A549 (cell line): ENCODE measurements at regions not wholly inside any gene's neighbourhood (a gene's known extent, or its start where the extent isn't known, plus 50 kb on each side); places are given as distances from the start of the nearest gene placed in this dataset.

Experiments used
- ATAC-seq, 2 experiments: fragments of 200-7000 bp in 1 of 2; fragments of >200 bp in 1 of 2; cut with Nextera tagmentation in 1 of 2; cut with Tn5 transposase in 1 of 2; 3 replicates each; pipeline versions ENCODE4 v1.8.0 to v1.9.1; 2018 to 2020; ENCODE audit warnings: mild to moderate bottlenecking in 1 of 2, moderate library complexity in 1 of 2
- CTCF ChIA-PET: fragments of 300-600 bp; sonication (Branson Sonifier 250); formaldehyde crosslinking; extraction: SDS; loops from one replicate; lab custom pipeline; 2021; ENCODE audit warnings: antibody characterized with exemption, inconsistent platforms; lab: Yijun Ruan, JAX
- POLR2A ChIA-PET: fragments of 350-600 bp; formaldehyde crosslinking; extraction: SDS; loops from one replicate; lab custom pipeline; 2021; ENCODE audit warnings: antibody characterized with exemption, inconsistent platforms; lab: Yijun Ruan, JAX
- DNase-seq, 2 experiments: peaks; one replicate each; pipeline versions ENCODE4 v3.0.0 to v3.0.0-alpha.2; 2011 to 2016; ENCODE audit warnings: low read depth in 1 of 2, low spot score in 1 of 2
- FAIRE-seq: peaks from 2 replicates; lab custom pipeline; 2011; peaks lifted over from hg19 to GRCh38; lab: Jason Lieb, UNC
- H3K27ac ChIP-seq, 2 experiments: fragments of >200 bp; sonication (Bioruptor Twin); formaldehyde crosslinking; 3 replicates each; pipeline ENCODE4 v1.5.1; 2016 to 2017
- H3K4me1 ChIP-seq: fragments of >200 bp; sonication (Bioruptor Twin); formaldehyde crosslinking; 3 replicates; pipeline ENCODE4 v1.6.1; 2016
- H3K4me2 ChIP-seq: fragments of >200 bp; sonication (Bioruptor Twin); formaldehyde crosslinking; 3 replicates; pipeline ENCODE4 v1.6.1; 2016
- H3K4me3 ChIP-seq: fragments of >200 bp; sonication (Bioruptor Twin); formaldehyde crosslinking; 3 replicates; pipeline ENCODE4 v1.5.1; 2016
- H3K9me3 ChIP-seq: fragments of >200 bp; sonication (Bioruptor Twin); formaldehyde crosslinking; 3 replicates; pipeline ENCODE4 v1.6.1; 2016
- ATOH8 ChIP-seq: fragments of 250-450 bp; sonication (Bioruptor Pico); IDR thresholded peaks from 2 replicates; pipeline ENCODE4 v1.5.0; 2020; ENCODE audit warnings: low read depth, mild to moderate bottlenecking, moderate library complexity
- CBX8 ChIP-seq: fragments of 200-600 bp; sonication (generic); IDR thresholded peaks from 2 replicates; pipeline ENCODE4 v1.6.1; 2016
- CEBPB ChIP-seq, 2 experiments: fragments of >200 bp in 1 of 2; sonication (Bioruptor Twin) in 1 of 2; formaldehyde crosslinking in 1 of 2; IDR thresholded peaks; 2 replicates each; pipeline ENCODE4 v1.6.1; 2012 to 2016
- CHD4 ChIP-seq: fragments of 200-600 bp; sonication (generic); IDR thresholded peaks from 2 replicates; pipeline ENCODE4 v1.6.1; 2016; ENCODE audit warnings: antibody characterized with exemption, mild to moderate bottlenecking, borderline replicate concordance
- CTCF ChIP-seq: fragments of >200 bp; sonication (Bioruptor Twin); formaldehyde crosslinking; IDR thresholded peaks from 3 replicates; pipeline ENCODE4 v1.5.1; 2016
- E2F6 ChIP-seq: IDR thresholded peaks from 2 replicates; pipeline ENCODE4 v1.6.1; 2012; ENCODE audit warnings: low read depth, borderline replicate concordance
- EHF ChIP-seq: fragments of 250-450 bp; sonication (Bioruptor Pico); IDR thresholded peaks from 2 replicates; pipeline ENCODE4 v1.5.0; 2020; ENCODE audit warnings: mild to moderate bottlenecking
- EHMT2 ChIP-seq: fragments of 200-600 bp; sonication (generic); IDR thresholded peaks from 2 replicates; pipeline ENCODE4 v1.6.1; 2016; ENCODE audit warnings: antibody characterized with exemption, low read depth, mild to moderate bottlenecking, moderate library complexity
- ELK1 ChIP-seq: fragments of 150-350 bp; IDR thresholded peaks from 2 replicates; pipeline ENCODE4 v1.6.1; 2014; ENCODE audit warnings: low read depth, mild to moderate bottlenecking, low read length
- FOSB ChIP-seq: fragments of 250-450 bp; sonication (Bioruptor Pico); IDR thresholded peaks from 2 replicates; pipeline ENCODE4 v1.5.0; 2020; ENCODE audit warnings: mild to moderate bottlenecking, moderate library complexity
- HOXA7 ChIP-seq: fragments of 250-450 bp; sonication (Bioruptor Pico); IDR thresholded peaks from 2 replicates; pipeline ENCODE4 v1.5.0; 2020; ENCODE audit warnings: mild to moderate bottlenecking, moderate library complexity
- HOXB13 ChIP-seq: fragments of 250-450 bp; sonication (Bioruptor Pico); IDR thresholded peaks from 2 replicates; pipeline ENCODE4 v1.5.0; 2020; ENCODE audit warnings: low read depth, mild to moderate bottlenecking, moderate library complexity
- HOXB5 ChIP-seq: fragments of 250-450 bp; sonication (Bioruptor Pico); IDR thresholded peaks from 2 replicates; pipeline ENCODE4 v1.5.0; 2020; ENCODE audit warnings: mild to moderate bottlenecking, moderate library complexity
- KDM1A ChIP-seq: fragments of 200-600 bp; sonication (generic); IDR thresholded peaks from 2 replicates; pipeline ENCODE4 v1.6.1; 2016; ENCODE audit warnings: low read depth, mild to moderate bottlenecking
- POLR2AphosphoS2 ChIP-seq: conservative IDR thresholded peaks from 2 replicates; pipeline ENCODE4 v1.6.1; 2012; ENCODE audit warnings: low read length, improper control_type of control experiment, inconsistent platforms
- SMC3 ChIP-seq: fragments of >200 bp; sonication (Bioruptor Twin); formaldehyde crosslinking; IDR thresholded peaks from 3 replicates; pipeline ENCODE4 v1.6.1; 2018; ENCODE audit warnings: inconsistent platforms
- SREBF2 ChIP-seq: fragments of 450-650 bp; IDR thresholded peaks from 2 replicates; pipeline ENCODE4 v1.6.1; 2014; ENCODE audit warnings: mild to moderate bottlenecking, moderate library complexity
- TFCP2L1 ChIP-seq: fragments of 250-450 bp; sonication (Bioruptor Pico); IDR thresholded peaks from 2 replicates; pipeline ENCODE4 v1.5.0; 2021; ENCODE audit warnings: mild to moderate bottlenecking
- ZC3H11A ChIP-seq: fragments of 450-650 bp; IDR thresholded peaks from 2 replicates; pipeline ENCODE4 v1.6.1; 2014; ENCODE audit warnings: antibody characterized with exemption, mild to moderate bottlenecking
- WGBS: methylation state at CpG from one replicate; pipeline ENCODE4 v1.1.6; 2017; ENCODE audit errors: missing lambda C conversion rate; 5-methylcytosine and 5-hydroxymethylcytosine counted together
- TF ChIP-seq, protein P1 (sequence below): fragments of 200-600 bp; sonication (generic); IDR thresholded peaks from 2 replicates; pipeline ENCODE4 v1.6.1; 2016; ENCODE audit warnings: antibody characterized with exemption, mild to moderate bottlenecking, moderate library complexity

- H3K4me2 ChIP-seq, result no peak overlapping the region
- WGBS, result 67% methylated on average over 3 of the region's 3 CpGs
- DNase-seq (no peak), FAIRE-seq (no peak)
- POLR2A ChIA-PET, result no interaction called here
- H3K27ac ChIP-seq, result no peak overlapping the region
- H3K4me1 ChIP-seq, result no peaks in the 10 kb centered on the region
- no peak for TF ChIP-seq E2F6
- no peak for TF ChIP-seq SREBF2
- TF ChIP-seq KDM1A, result no peak
- TF ChIP-seq ATOH8 (CRISPR knock-in tag), result no peak
- TF ChIP-seq TFCP2L1 (CRISPR knock-in tag), result no peak
- TF ChIP-seq POLR2AphosphoS2, result no peak
- TF ChIP-seq HOXA7 (CRISPR knock-in tag), result no peak
- TF ChIP-seq HOXB13 (CRISPR knock-in tag), result no peak
- TF ChIP-seq EHF, result no peak
- TF ChIP-seq CEBPB (IDR thresholded peaks at IDR 0.05), result no peak
- TF ChIP-seq, all 56 proteins: peak for 0
- H3K9me3 ChIP-seq, result no peaks in the 10 kb centered on the region
- no peak for ATAC-seq
- CTCF ChIA-PET, result interaction anchor here (1.3 kb wide), 1 partner anchor 350 kb away, joined by 4 read pairs; no protein-coding TSS in a partner anchor
- H3K4me3 ChIP-seq, result no peak overlapping the region
These were observed 442.5 kb upstream of the RGS6 start for GRCh38 chr14:71489742-71490141.

- DNase-seq (no peak), FAIRE-seq (no peak), ATAC-seq (no peak)
- Histone ChIP-seq H3K27ac (no peak overlapping the region), H3K4me3 (no peak overlapping the region), H3K4me1 (no peaks in the 10 kb centered on the region), H3K9me3 (no peaks in the 10 kb centered on the region), H3K4me2 (no peak overlapping the region)
- ChIA-PET CTCF (interaction anchor here (0.9 kb wide), 1 partner anchor 13 kb away, joined by 3 read pairs; no protein-coding TSS in a partner anchor), POLR2A (interaction anchor here (0.7 kb wide), 1 partner anchor 357 kb away, joined by 7 read pairs; no protein-coding TSS in a partner anchor)
- TF ChIP-seq SMC3 (no peak), ZC3H11A (no peak), CTCF (no peak), HOXB13 (CRISPR knock-in tag) (no peak), EHMT2 (no peak), CHD4 (no peak), ELK1 (no peak), FOSB (CRISPR knock-in tag) (no peak), HOXB5 (CRISPR knock-in tag) (no peak), CBX8 (no peak)
- TF ChIP-seq, protein P1, sequence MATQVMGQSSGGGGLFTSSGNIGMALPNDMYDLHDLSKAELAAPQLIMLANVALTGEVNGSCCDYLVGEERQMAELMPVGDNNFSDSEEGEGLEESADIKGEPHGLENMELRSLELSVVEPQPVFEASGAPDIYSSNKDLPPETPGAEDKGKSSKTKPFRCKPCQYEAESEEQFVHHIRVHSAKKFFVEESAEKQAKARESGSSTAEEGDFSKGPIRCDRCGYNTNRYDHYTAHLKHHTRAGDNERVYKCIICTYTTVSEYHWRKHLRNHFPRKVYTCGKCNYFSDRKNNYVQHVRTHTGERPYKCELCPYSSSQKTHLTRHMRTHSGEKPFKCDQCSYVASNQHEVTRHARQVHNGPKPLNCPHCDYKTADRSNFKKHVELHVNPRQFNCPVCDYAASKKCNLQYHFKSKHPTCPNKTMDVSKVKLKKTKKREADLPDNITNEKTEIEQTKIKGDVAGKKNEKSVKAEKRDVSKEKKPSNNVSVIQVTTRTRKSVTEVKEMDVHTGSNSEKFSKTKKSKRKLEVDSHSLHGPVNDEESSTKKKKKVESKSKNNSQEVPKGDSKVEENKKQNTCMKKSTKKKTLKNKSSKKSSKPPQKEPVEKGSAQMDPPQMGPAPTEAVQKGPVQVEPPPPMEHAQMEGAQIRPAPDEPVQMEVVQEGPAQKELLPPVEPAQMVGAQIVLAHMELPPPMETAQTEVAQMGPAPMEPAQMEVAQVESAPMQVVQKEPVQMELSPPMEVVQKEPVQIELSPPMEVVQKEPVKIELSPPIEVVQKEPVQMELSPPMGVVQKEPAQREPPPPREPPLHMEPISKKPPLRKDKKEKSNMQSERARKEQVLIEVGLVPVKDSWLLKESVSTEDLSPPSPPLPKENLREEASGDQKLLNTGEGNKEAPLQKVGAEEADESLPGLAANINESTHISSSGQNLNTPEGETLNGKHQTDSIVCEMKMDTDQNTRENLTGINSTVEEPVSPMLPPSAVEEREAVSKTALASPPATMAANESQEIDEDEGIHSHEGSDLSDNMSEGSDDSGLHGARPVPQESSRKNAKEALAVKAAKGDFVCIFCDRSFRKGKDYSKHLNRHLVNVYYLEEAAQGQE, result no peak
- 64% methylated on average over 6 of the region's 6 CpGs for WGBS
These were observed 440.3 kb upstream of the RGS6 start for GRCh38 chr14:71491931-71492330.
